ENCODE measurements at regions not wholly inside any gene's neighbourhood (a gene's known extent, or its start where the extent isn't known, plus 50 kb on each side); places are given as distances from the start of the nearest gene placed in this dataset.

DNA sequence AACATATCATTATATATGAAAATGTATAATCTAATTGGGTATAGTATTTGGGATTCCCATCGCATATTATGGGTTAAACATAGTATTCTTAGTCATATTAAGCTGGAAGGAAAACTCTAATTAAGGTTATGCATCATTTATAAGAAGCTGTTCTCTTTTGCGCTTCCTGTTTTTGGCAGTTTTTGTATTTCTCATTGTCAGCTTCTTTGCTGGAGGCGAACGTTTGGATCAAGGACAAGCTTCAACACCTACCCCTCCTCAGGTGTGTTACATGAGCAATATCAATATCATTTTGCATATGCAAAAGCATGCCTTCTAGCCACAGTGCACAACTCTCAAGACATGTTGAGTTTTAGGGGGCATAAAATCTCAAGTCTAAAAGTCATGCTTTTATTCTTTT is 439.8 kb downstream of the TDRD3 start:
- TF ChIP-seq CTCF (conservative IDR thresholded peaks at IDR 0.05; ENCODE audit: low read depth, low read length) (no peak), EZH2phosphoT487 (IDR thresholded peaks at IDR 0.05; ENCODE audit: borderline replicate concordance, low read length) (no peak)
